ENCODE measurements at regions not wholly inside any gene's neighbourhood (a gene's known extent, or its start where the extent isn't known, plus 50 kb on each side); places are given as distances from the start of the nearest gene placed in this dataset.

- Histone ChIP-seq H3K9ac (ENCODE audit: extremely low read depth, insufficient read length, low read length) (no peak overlapping the region), H3K9me3 (ENCODE audit: control insufficient read depth, low read depth, low read length) (no peaks in the 10 kb centered on the region), H4K20me1 (ENCODE audit: control insufficient read depth, insufficient read depth, insufficient read length) (no peaks in the 10 kb centered on the region), H3K27me3 (ENCODE audit: insufficient read depth, low read length) (no peaks in the 10 kb centered on the region; the same call in 1 of the 2 replicates), H3K4ac (ENCODE audit: low read depth, low read length) (no peak overlapping the region), H4K91ac (ENCODE audit: insufficient read length, low read depth, low read length) (no peak overlapping the region), H3K4me2 (ENCODE audit: insufficient read depth, insufficient read length, low read length) (no peak overlapping the region), H3K56ac (ENCODE audit: insufficient read length, low read depth, low read length) (no peak overlapping the region), H2AK5ac (ENCODE audit: insufficient read length, low read length) (no peak overlapping the region), H3K23me2 (ENCODE audit: insufficient read length, low read depth, low read length, poor library complexity, severe bottlenecking) (no peaks in the 10 kb centered on the region), H2BK120ac (ENCODE audit: low read depth, low read length, poor library complexity, severe bottlenecking) (no peak overlapping the region), H3K79me2 (ENCODE audit: insufficient read depth, low read length) (no peaks in the 10 kb centered on the region), H2BK12ac (ENCODE audit: insufficient read length, low read depth, low read length) (no peak overlapping the region), H2AFZ (ENCODE audit: low read length) (no peak overlapping the region), H2BK15ac (ENCODE audit: low read depth, low read length) (no peak overlapping the region), H3K27ac (ENCODE audit: insufficient read length, low read depth, low read length) (no peak overlapping the region), H3K23ac (ENCODE audit: insufficient read length, low read depth, low read length) (no peak overlapping the region), H4K5ac (ENCODE audit: insufficient read length, low read depth, low read length) (no peak overlapping the region), H3T11ph (ENCODE audit: low read length) (no peak overlapping the region), H2BK20ac (ENCODE audit: low read depth, low read length, poor library complexity, severe bottlenecking) (no peak overlapping the region), H3K14ac (ENCODE audit: insufficient read depth, low read length) (no peak overlapping the region), H3K79me1 (ENCODE audit: insufficient read depth, low read depth, low read length, poor library complexity, severe bottlenecking) (no peaks in the 10 kb centered on the region), H3K18ac (ENCODE audit: insufficient read length, low read depth, low read length) (no peak overlapping the region), H2BK5ac (ENCODE audit: insufficient read length, low read length) (no peak overlapping the region), H4K8ac (replicated peaks; ENCODE audit: insufficient read length, low read depth, low read length) (no peak overlapping the region), H3K4me1 (ENCODE audit: insufficient read depth, low read length) (no peaks in the 10 kb centered on the region)
- no peak for TF ChIP-seq CTCF (conservative IDR thresholded peaks at IDR 0.05)
- H3K9me3 Mint-ChIP-seq = no peaks in the 10 kb centered on the region
- no peak overlapping the region for H3K27ac Mint-ChIP-seq
- no peaks in the 10 kb centered on the region for H3K27me3 Mint-ChIP-seq (ENCODE audit: low read depth)
- no peak overlapping the region for H3K4me3 Mint-ChIP-seq
- DNase-seq = no peak
- peaks cover 0 to 2% of the 10 kb centered on the region in 2 experiments; a peak in 1 of 4 replicates for H3K4me1 Mint-ChIP-seq
- H3K36me3 Mint-ChIP-seq (ENCODE audit: insufficient read depth in 1 of 3, low read depth in 3 of 3) = no peaks in the 10 kb centered on the region
These were observed 60.3 kb upstream of the TAC1 start for GRCh38 chr7:97671571-97671970.
